Tibial artery (tissue), 4 donors: ENCODE measurements at regions not wholly inside any gene's neighbourhood (a gene's known extent, or its start where the extent isn't known, plus 50 kb on each side); places are given as distances from the start of the nearest gene placed in this dataset.

Experiments used
- DNase-seq, 2 donors: peaks; one replicate each; pipeline ENCODE4 v3.0.0-alpha.2; 2019
- H3K27ac ChIP-seq, 2 donors: fragments of 200-600 bp; sonication (generic) in 1 of 2; 1 replicate in 1 of 2; 2 replicates in 1 of 2; pipeline ENCODE4 v1.5.1; 2018 to 2019; ENCODE audit warnings: mild to moderate bottlenecking in 1 of 2
- H3K27me3 ChIP-seq, 2 donors: fragments of 200-600 bp; sonication (generic) in 1 of 2; one replicate each; pipeline versions ENCODE4 v1.5.1 to v1.6.0; 2016 to 2019
- H3K36me3 ChIP-seq, 3 donors: fragments of 200-600 bp; sonication (generic) in 2 of 3; one replicate each; pipeline ENCODE4 v1.5.1; 2016 to 2019; ENCODE audit warnings: mild to moderate bottlenecking in 2 of 3
- H3K4me1 ChIP-seq, 4 donors: fragments of 200-600 bp; sonication (generic) in 2 of 4; 1 replicate in 3 of 4; 2 replicates in 1 of 4; pipeline ENCODE4 v1.5.1; 2016 to 2019
- H3K4me3 ChIP-seq, 2 donors: fragments of 200-600 bp; sonication (generic) in 1 of 2; 1 replicate in 1 of 2; 2 replicates in 1 of 2; pipeline ENCODE4 v1.5.1; 2018 to 2019; ENCODE audit warnings: mild to moderate bottlenecking in 2 of 2
- H3K9me3 ChIP-seq, 3 donors: fragments of 200-600 bp; sonication (generic) in 1 of 3; one replicate each; pipeline ENCODE4 v1.5.1; 2016 to 2019
- CTCF ChIP-seq, 2 experiments: fragments of 200-600 bp in 1 of 2; fragments of 450-650 bp in 1 of 2; IDR thresholded peaks; one replicate each; pipeline ENCODE4 v1.5.1; 2017 to 2019; ENCODE audit warnings: antibody characterized with exemption in 2 of 2, mild to moderate bottlenecking in 1 of 2, moderate library complexity in 1 of 2
- intact Hi-C: fragments of 100-400 bp; cut with DNase I; formaldehyde crosslinking; loops from one replicate; pipeline ENCODE4 v1.15.0; 2023; ENCODE audit warnings: low total_unique reads

DNA sequence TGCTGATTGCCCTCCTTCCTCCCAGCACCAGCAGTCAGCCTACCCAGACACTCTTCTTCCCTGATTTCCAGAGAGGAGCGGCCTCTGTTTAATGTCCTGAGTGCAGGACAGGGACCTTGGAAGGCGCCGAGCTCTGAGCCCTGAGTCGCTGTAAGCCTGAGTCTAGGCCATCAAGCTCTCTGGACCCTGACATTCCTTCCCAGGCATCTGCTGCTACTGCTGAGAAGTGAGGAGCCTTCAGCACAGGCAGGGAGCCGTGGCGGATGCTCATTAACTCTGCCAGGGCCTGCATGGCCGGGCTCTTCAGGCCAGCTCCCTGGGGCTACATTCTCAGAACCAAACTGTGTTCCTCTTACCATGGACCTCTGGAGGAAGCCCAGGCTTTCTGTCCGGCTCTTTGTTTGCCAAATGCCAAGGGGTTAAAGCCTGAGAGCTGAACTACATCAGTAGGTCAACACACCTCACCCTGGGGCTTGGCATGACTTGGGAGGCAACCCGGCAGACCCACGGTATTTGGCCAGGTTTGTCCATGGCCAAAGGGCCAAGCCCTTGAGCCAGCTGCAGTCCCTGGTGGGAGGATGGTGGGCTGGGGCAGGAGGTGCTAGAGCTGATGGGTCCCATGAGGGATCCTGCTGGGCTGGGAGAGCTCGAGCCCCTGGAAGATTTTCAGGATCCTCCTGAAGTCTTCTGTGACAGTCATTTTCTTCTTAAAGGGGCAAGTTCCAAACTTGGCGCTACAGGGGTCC lies 721.4 kb downstream of the BRD1 start:
- Histone ChIP-seq H3K27ac (no peak overlapping the region), H3K4me3 (no peak overlapping the region), H3K27me3 (peaks cover 0 to 16% of the 10 kb centered on the region in 2 donors), H3K9me3 (no peaks in the 10 kb centered on the region), H3K36me3 (no peaks in the 10 kb centered on the region), H3K4me1 (no peaks in the 10 kb centered on the region)
- DNase-seq: no peak
- intact Hi-C loops: no loop called here
- no peak for TF ChIP-seq CTCF (IDR thresholded peaks at IDR 0.05)

- H3K36me3 ChIP-seq: no peaks in the 10 kb centered on the region
- peaks cover 0 to 15% of the 10 kb centered on the region in 2 donors for H3K27me3 ChIP-seq
- peaks cover 0 to 6% (median 0%) of the 10 kb centered on the region in 4 donors for H3K4me1 ChIP-seq
- H3K4me3 ChIP-seq: no peak overlapping the region
- intact Hi-C loops: no loop called here
- no peak for DNase-seq
- no peak overlapping the region for H3K27ac ChIP-seq
- no peak for TF ChIP-seq CTCF (IDR thresholded peaks at IDR 0.05)
- no peaks in the 10 kb centered on the region for H3K9me3 ChIP-seq
These were observed 723.2 kb downstream of the BRD1 start for GRCh38 chr22:49104434-49104833.

- H3K36me3 ChIP-seq: no peaks in the 10 kb centered on the region
- intact Hi-C loops: no loop called here
These were observed 724.2 kb downstream of the BRD1 start for GRCh38 chr22:49103314-49104059.

GRCh38 chr22:49102367-49102766 lies 725.3 kb downstream of the BRD1 start:
- peak in 1 of 2 donors; percentile 54 for DNase-seq
- Histone ChIP-seq H3K4me3 (no peak overlapping the region), H3K36me3 (no peaks in the 10 kb centered on the region), H3K27ac (no peak overlapping the region), H3K27me3 (peaks cover 0 to 12% of the 10 kb centered on the region in 2 donors), H3K9me3 (no peaks in the 10 kb centered on the region), H3K4me1 (peaks cover 0 to 6% (median 0%) of the 10 kb centered on the region in 4 donors)
- TF ChIP-seq CTCF (IDR thresholded peaks at IDR 0.05): no peak
- intact Hi-C loops: no loop called here

More at GRCh38 chr22:49103314-49104059, 724.2 kb downstream of the BRD1 start:
- no peak for DNase-seq
- Histone ChIP-seq H3K4me3 (no peak overlapping the region), H3K4me1 (peaks cover 0 to 6% (median 0%) of the 10 kb centered on the region in 4 donors), H3K27me3 (peaks cover 0 to 12% of the 10 kb centered on the region in 2 donors), H3K27ac (no peak overlapping the region), H3K9me3 (no peaks in the 10 kb centered on the region)
- no peak for TF ChIP-seq CTCF (IDR thresholded peaks at IDR 0.05)

- no peak for TF ChIP-seq CTCF (IDR thresholded peaks at IDR 0.05)
- Histone ChIP-seq H3K4me1 (peaks cover 0 to 6% (median 0%) of the 10 kb centered on the region in 4 donors), H3K9me3 (no peaks in the 10 kb centered on the region), H3K4me3 (no peak overlapping the region), H3K36me3 (no peaks in the 10 kb centered on the region), H3K27ac (no peak overlapping the region), H3K27me3 (peaks cover 0 to 12% of the 10 kb centered on the region in 2 donors)
- no peak for DNase-seq
- intact Hi-C loops: no loop called here
These were observed 725.8 kb downstream of the BRD1 start for GRCh38 chr22:49101873-49102272.
